HFF-Myc (cell line): ENCODE measurements at regions not wholly inside any gene's neighbourhood (a gene's known extent, or its start where the extent isn't known, plus 50 kb on each side); places are given as distances from the start of the nearest gene placed in this dataset.

Experiments used
- DNase-seq: peaks from one replicate; pipeline ENCODE4 v3.0.0-alpha.2; 2011; ENCODE audit warnings: low read depth; ENCODE audit errors: extremely low read depth
- H3K4me3 ChIP-seq: replicated peaks from 2 replicates; pipeline ENCODE4 v1.5.1; 2011; ENCODE audit warnings: low read depth, mild to moderate bottlenecking, control low read depth, low read length
- CTCF ChIP-seq: IDR thresholded peaks from 2 replicates; pipeline ENCODE4 v1.5.1; 2012; ENCODE audit warnings: mild to moderate bottlenecking, low read depth, low read length, control low read depth; ENCODE audit errors: missing control alignments

DNA sequence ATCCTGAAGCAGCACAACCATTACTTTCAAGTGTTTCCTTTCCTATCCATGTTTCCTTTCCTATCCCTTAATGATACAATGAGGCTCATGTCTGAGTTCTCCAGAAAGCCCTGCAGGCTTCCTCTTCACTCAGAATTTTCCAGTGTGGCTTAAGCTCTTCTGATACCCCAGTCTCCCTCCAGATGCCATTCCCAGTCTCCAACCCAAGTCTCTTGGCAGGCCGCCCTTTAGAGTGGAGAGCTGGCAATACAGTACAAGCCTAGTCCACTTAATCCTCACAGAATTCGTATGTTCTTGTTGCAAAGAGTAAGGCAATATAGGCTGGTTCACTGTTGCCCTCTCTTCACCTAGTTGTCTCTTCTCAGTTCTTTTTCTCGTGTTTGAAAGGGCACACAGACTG lies 503.9 kb upstream of the MDFIC2 start:
- TF ChIP-seq CTCF: no peak
- H3K4me3 ChIP-seq: no peak overlapping the region
- DNase-seq: no peak

- DNase-seq: no peak
- H3K4me3 ChIP-seq: no peak overlapping the region
- no peak for TF ChIP-seq CTCF
Observed at GRCh38 chr3:70815817-70816216, 503.4 kb upstream of the MDFIC2 start.

GRCh38 chr3:70813311-70813710 lies 500.9 kb upstream of the MDFIC2 start:
- DNase-seq: no peak
- no peak for TF ChIP-seq CTCF
- H3K4me3 ChIP-seq: no peak overlapping the region

DNA sequence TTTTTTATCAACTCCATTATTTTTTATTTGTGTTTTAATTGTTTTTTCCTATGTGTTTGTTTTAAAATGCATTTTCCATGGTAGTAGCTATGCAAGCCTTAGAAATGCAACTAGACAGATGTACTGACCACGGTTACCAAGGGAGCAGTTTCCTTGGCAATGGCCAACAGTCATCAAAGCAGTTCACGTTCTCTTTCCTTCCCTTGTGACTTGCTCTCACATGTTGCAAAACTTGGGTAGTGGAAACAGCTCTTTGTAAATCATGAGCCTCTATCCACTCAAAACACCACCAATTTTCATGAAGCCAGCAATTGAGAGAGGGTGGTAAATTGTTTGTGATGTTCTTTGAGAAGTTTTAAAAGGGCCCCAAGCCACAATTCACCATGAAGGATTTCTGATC lies 499.4 kb upstream of the MDFIC2 start:
- no peak for DNase-seq
- no peak overlapping the region for H3K4me3 ChIP-seq
- no peak for TF ChIP-seq CTCF

DNA sequence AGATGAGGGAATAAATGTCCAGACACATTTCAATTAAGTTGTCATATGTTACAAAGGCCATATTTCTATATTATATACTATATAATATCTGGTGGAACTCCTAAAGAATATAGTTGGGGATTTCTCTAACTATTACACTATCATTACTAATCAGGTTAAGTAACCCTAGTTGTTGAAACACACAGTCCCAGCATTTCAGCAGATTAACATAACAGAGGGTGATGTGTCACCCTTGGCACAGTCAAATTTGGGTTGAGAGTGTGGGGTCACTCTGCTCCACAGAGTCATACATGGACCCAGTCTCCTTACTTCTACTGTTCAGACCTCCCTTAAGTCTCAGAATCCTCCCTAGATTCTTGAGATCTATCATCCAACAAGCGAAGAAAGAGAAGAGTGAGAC lies 496.4 kb upstream of the MDFIC2 start:
- TF ChIP-seq CTCF: no peak
- no peak for DNase-seq
- no peak overlapping the region for H3K4me3 ChIP-seq

GRCh38 chr3:70806556-70806955 lies 494.1 kb upstream of the MDFIC2 start:
- no peak overlapping the region for H3K4me3 ChIP-seq
- DNase-seq: no peak
- TF ChIP-seq CTCF: no peak

DNA sequence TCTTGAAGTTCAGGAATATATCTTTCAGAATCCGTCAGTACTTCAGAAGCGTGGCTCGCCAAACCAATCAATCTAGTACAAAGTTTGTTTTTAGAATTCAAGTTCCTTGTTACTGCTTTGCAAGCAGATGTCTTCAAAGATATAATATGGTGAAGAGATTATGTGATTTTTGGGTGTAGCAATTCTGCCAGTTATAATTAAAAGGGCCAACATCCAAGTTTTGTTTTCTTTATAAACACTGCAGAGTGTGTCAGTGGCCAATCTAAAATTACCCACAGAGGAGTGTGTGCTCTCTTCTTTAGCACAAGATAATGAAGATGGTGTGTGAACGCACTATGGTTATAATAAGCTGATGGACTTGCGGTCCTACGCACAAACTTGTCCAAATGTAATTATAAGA lies 493.6 kb upstream of the MDFIC2 start:
- no peak overlapping the region for H3K4me3 ChIP-seq
- TF ChIP-seq CTCF: no peak
- DNase-seq: no peak
